ENCODE measurements at regions not wholly inside any gene's neighbourhood (a gene's known extent, or its start where the extent isn't known, plus 50 kb on each side); places are given as distances from the start of the nearest gene placed in this dataset.

DNA sequence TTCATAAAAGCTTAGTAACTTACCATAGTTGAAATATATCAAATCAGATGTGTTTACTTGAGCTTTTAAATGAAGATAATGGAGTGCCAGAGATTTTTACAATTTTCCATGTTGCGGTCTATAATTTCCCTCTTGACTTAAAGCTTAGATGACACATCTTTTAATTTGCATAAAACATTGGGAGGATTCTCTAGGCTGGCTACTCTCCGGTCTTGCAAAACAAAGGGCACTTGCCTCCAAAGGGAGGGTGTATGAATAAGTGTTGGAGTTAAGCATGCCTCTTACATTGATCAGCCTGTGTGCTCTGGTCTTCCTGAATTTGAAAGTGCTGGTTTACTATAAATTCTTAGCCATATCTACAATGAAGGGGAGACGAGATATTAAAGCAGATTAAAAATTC, 336.4 kb upstream of the NAV3 start:
- H3K27ac ChIP-seq = no peak overlapping the region
- no peaks in the 10 kb centered on the region for H3K4me1 ChIP-seq (replicated peaks in 1 of 2)
- H3K27me3 ChIP-seq = no peaks in the 10 kb centered on the region
- 56 to 74% (median 68%) methylated on average over 3 of the region's 3 CpGs for WGBS, 4 donors
- H3K4me3 ChIP-seq = no peak overlapping the region
- intact Hi-C loops (cut with DNase I) = no loop called here
- H3K36me3 ChIP-seq (replicated peaks in 1 of 2) = no peaks in the 10 kb centered on the region
- TF ChIP-seq, protein P1, sequence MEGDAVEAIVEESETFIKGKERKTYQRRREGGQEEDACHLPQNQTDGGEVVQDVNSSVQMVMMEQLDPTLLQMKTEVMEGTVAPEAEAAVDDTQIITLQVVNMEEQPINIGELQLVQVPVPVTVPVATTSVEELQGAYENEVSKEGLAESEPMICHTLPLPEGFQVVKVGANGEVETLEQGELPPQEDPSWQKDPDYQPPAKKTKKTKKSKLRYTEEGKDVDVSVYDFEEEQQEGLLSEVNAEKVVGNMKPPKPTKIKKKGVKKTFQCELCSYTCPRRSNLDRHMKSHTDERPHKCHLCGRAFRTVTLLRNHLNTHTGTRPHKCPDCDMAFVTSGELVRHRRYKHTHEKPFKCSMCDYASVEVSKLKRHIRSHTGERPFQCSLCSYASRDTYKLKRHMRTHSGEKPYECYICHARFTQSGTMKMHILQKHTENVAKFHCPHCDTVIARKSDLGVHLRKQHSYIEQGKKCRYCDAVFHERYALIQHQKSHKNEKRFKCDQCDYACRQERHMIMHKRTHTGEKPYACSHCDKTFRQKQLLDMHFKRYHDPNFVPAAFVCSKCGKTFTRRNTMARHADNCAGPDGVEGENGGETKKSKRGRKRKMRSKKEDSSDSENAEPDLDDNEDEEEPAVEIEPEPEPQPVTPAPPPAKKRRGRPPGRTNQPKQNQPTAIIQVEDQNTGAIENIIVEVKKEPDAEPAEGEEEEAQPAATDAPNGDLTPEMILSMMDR (IDR thresholded peaks at IDR 0.05) = no peak
- TF ChIP-seq POLR2A (IDR thresholded peaks at IDR 0.05) = no peak
- DNase-seq = no peak
- H3K9me3 ChIP-seq (replicated peaks in 1 of 3) = no peaks in the 10 kb centered on the region

DNA sequence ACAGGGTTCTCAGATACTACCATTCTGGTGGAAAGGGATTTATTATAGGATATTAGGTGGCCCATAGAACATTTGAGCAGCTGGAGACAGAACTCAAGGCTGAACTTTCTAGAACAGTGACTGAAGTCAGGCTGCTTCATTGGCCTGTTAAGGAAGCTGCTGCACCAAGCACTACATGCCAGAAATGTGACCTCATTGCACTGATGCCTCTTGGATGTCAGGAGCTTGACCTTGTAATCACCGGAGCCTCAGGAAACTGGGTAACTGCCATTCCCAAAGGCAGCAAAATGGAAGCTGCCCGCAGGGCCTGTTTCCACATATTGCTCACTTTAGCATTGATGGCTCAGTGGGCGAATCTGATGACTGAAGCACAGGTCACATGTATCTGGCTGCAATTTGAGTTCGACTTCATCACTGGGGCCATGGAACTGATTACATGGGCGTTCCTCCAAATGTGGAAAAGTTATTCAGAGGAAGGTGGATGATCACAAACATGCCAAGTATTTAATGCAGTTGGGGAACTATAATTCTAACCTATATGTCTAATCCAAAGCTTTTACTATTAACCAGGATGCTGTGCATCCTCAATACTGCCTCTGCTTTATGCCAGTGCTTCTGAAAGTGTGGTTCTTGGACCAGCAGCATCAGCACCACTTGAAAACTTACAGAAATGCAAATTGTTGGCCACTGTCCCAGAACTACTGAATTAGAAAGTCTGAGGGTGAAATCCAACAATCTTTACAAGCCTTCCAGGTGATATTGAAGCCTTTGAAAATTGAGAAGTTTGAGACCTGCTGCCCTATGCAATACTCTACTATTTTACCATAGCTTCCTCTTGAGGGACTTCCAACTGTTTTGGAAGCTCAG, 337.2 kb upstream of the NAV3 start:
- Histone ChIP-seq H3K4me3 (no peak overlapping the region), H3K27ac (no peak overlapping the region), H3K9me3 (replicated peaks in 1 of 3) (no peaks in the 10 kb centered on the region), H3K36me3 (replicated peaks in 1 of 2) (no peaks in the 10 kb centered on the region), H3K4me1 (replicated peaks in 1 of 2) (no peaks in the 10 kb centered on the region), H3K27me3 (no peaks in the 10 kb centered on the region)
- no peak for TF ChIP-seq POLR2A (IDR thresholded peaks at IDR 0.05)
- TF ChIP-seq, protein P1 (IDR thresholded peaks at IDR 0.05) = no peak
- DNase-seq = no peak
- intact Hi-C loops (cut with DNase I) = no loop called here
- 56 to 67% (median 60%) methylated on average over 5 of the region's 5 CpGs for WGBS, 4 donors

DNA sequence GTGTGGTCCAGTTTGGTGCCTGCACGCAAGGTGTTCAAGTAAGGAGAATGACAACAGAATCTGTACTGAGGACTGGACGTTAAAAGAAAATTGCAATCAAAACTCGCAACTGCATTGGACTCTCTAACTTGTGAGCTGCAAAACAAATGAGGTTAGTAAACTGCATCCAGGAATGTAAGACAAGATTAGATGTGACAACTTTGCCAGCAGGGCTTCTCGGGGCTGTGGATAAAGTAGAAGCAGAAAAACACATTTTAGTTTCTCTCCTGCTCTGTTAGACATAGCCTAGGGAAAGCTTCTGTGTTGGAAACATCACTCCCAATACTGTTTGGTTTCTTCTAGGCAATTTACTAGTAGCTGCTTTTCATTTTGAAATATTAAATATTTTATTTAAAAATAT, 338.2 kb upstream of the NAV3 start:
- Histone ChIP-seq H3K4me3 (no peak overlapping the region), H3K36me3 (replicated peaks in 1 of 2) (no peaks in the 10 kb centered on the region), H3K27me3 (no peaks in the 10 kb centered on the region), H3K4me1 (replicated peaks in 1 of 2) (no peaks in the 10 kb centered on the region), H3K9me3 (replicated peaks in 1 of 3) (no peaks in the 10 kb centered on the region), H3K27ac (no peak overlapping the region)
- WGBS, 4 donors = 76 to 82% (median 78%) methylated on average over 4 of the region's 4 CpGs
- intact Hi-C loops (cut with DNase I) = no loop called here
- TF ChIP-seq POLR2A (IDR thresholded peaks at IDR 0.05) = no peak
- TF ChIP-seq, protein P1 (IDR thresholded peaks at IDR 0.05) = no peak
- no peak for DNase-seq

DNA sequence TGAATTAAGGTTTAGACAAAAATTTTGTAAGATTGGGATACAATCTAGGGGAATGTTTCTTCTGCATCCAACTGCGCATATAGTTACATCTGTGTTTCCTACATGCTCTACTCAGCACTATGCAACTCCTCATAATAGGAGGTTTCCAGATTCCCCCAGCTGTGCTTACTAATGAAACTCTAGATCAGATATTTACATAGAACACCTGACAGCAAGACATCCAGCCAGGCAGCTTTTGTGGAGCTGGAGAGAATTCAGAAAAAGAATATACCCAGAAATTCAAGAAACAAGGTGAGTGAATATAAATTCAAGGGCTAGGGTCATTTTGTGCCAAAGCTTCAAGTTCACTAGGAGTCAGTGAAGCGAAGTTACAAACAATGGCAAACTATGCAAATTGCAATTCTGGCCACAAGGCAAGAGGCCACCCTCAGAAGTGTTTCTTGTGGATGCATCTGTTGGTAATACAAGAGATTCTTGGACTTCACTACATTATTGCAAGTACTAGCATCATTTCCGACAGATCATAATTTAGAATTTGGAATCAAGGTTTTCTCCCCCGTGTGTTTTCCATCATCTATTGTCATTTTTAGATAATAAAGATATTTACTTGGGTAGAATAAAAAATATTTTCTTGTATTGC, 341.2 kb upstream of the NAV3 start:
- WGBS, 4 donors = 66 to 82% (median 72%) methylated on average over 4 of the region's 4 CpGs
- Histone ChIP-seq H3K36me3 (replicated peaks in 1 of 2) (no peaks in the 10 kb centered on the region), H3K4me1 (replicated peaks in 1 of 2) (no peaks in the 10 kb centered on the region), H3K27me3 (no peaks in the 10 kb centered on the region), H3K4me3 (no peak overlapping the region), H3K27ac (no peak overlapping the region), H3K9me3 (replicated peaks in 1 of 3) (no peaks in the 10 kb centered on the region)
- intact Hi-C loops (cut with DNase I) = no loop called here
- no peak for DNase-seq
- TF ChIP-seq, protein P1 (IDR thresholded peaks at IDR 0.05) = no peak

Data from adrenal gland (tissue), 9 donors.